Activated T-cell treated with anti-CD3 and anti-CD28 coated beads, Interleukin-2, amount 50 U/mL, for 72 hours (primary cell): ENCODE measurements at regions not wholly inside any gene's neighbourhood (a gene's known extent, or its start where the extent isn't known, plus 50 kb on each side); places are given as distances from the start of the nearest gene placed in this dataset.

Source experiments
- ATAC-seq, 2 donors: fragments of 150-1000 bp; cut with Tn5 transposase; replicated peaks in 1 of 2; 2 replicates each; pipeline ENCODE4 v1.10.0; 2021; ENCODE audit warnings: moderate library complexity in 2 of 2, mild to moderate bottlenecking in 1 of 2
- DNase-seq, 2 donors: peaks; one replicate each; pipeline ENCODE4 v3.0.0; 2021 to 2022; ENCODE audit warnings: mixed read lengths in 1 of 2
- H3K27ac Mint-ChIP-seq: one replicate; pipeline ENCODE4 v1.8.0; 2022; ENCODE audit warnings: mild to moderate bottlenecking, moderate library complexity, mixed read lengths
- H3K27me3 Mint-ChIP-seq: one replicate; pipeline ENCODE4 v1.8.0; 2022; ENCODE audit warnings: low read depth, mixed read lengths
- H3K36me3 Mint-ChIP-seq, 2 donors: one replicate each; pipeline ENCODE4 v1.8.0; 2022; ENCODE audit warnings: mixed read lengths in 2 of 2, mild to moderate bottlenecking in 1 of 2; ENCODE audit not compliant: insufficient read depth in 2 of 2
- H3K4me1 Mint-ChIP-seq: one replicate; pipeline ENCODE4 v1.8.0; 2022; ENCODE audit warnings: low read depth, mixed read lengths
- H3K4me3 Mint-ChIP-seq, 2 donors: one replicate each; pipeline ENCODE4 v1.8.0; 2022; ENCODE audit warnings: mild to moderate bottlenecking in 2 of 2, mixed read lengths in 2 of 2, moderate library complexity in 2 of 2
- H3K9me3 Mint-ChIP-seq, 2 donors: one replicate each; pipeline ENCODE4 v1.8.0; 2022; ENCODE audit warnings: mixed read lengths in 2 of 2

- Mint-ChIP-seq H3K4me3 (no peak overlapping the region), H3K36me3 (no peaks in the 10 kb centered on the region), H3K27ac (no peak overlapping the region), H3K9me3 (no peaks in the 10 kb centered on the region), H3K27me3 (no peaks in the 10 kb centered on the region), H3K4me1 (no peaks in the 10 kb centered on the region)
- ATAC-seq (no peak), DNase-seq (no peak)
Observed at GRCh38 chr11:82146789-82147188, 586.9 kb downstream of the FAM181B start.

- Mint-ChIP-seq H3K36me3 (no peaks in the 10 kb centered on the region), H3K27me3 (peaks cover 6% of the 10 kb centered on the region), H3K9me3 (no peaks in the 10 kb centered on the region)
Observed at GRCh38 chr11:82118946-82119345, 614.7 kb downstream of the FAM181B start.

GRCh38 chr11:82117362-82117761, 616.3 kb downstream of the FAM181B start:
- Mint-ChIP-seq H3K27ac (no peak overlapping the region), H3K4me1 (no peaks in the 10 kb centered on the region), H3K9me3 (no peaks in the 10 kb centered on the region), H3K27me3 (peaks cover 6% of the 10 kb centered on the region), H3K36me3 (no peaks in the 10 kb centered on the region), H3K4me3 (no peak overlapping the region)
- ATAC-seq: no peak
- DNase-seq: no peak

More at GRCh38 chr11:82118946-82119345, 614.7 kb downstream of the FAM181B start:
- ATAC-seq: no peak
- Mint-ChIP-seq H3K4me3 (no peak overlapping the region), H3K27ac (no peak overlapping the region), H3K4me1 (no peaks in the 10 kb centered on the region)
- DNase-seq: no peak

GRCh38 chr11:82105331-82105998, 628.2 kb downstream of the FAM181B start:
- no peaks in the 10 kb centered on the region for H3K4me1 Mint-ChIP-seq
- no peak overlapping the region for H3K4me3 Mint-ChIP-seq
- DNase-seq (no peak), ATAC-seq (no peak)
- H3K36me3 Mint-ChIP-seq: peaks cover 0 to 4% of the 10 kb centered on the region in 2 donors
- H3K9me3 Mint-ChIP-seq: no peaks in the 10 kb centered on the region
- H3K27me3 Mint-ChIP-seq: no peaks in the 10 kb centered on the region
- no peak overlapping the region for H3K27ac Mint-ChIP-seq

- ATAC-seq: no peak
- peaks cover 0 to 4% of the 10 kb centered on the region in 2 donors for H3K9me3 Mint-ChIP-seq
- H3K4me1 Mint-ChIP-seq: no peaks in the 10 kb centered on the region
- DNase-seq: no peak
- H3K36me3 Mint-ChIP-seq: no peaks in the 10 kb centered on the region
- peaks cover 7% of the 10 kb centered on the region for H3K27me3 Mint-ChIP-seq
- no peak overlapping the region for H3K27ac Mint-ChIP-seq
- no peak overlapping the region for H3K4me3 Mint-ChIP-seq
Observed at GRCh38 chr11:82092904-82093303, 640.8 kb downstream of the FAM181B start.

- no peak for ATAC-seq
- Mint-ChIP-seq H3K27ac (no peak overlapping the region), H3K36me3 (no peaks in the 10 kb centered on the region)
Observed at GRCh38 chr11:82089426-82089825, 644.2 kb downstream of the FAM181B start.

GRCh38 chr11:82085493-82085892, 648.2 kb downstream of the FAM181B start:
- Mint-ChIP-seq H3K27me3 (no peaks in the 10 kb centered on the region), H3K9me3 (no peaks in the 10 kb centered on the region), H3K36me3 (no peaks in the 10 kb centered on the region), H3K27ac (no peak overlapping the region), H3K4me1 (no peaks in the 10 kb centered on the region), H3K4me3 (no peak overlapping the region)
- ATAC-seq (no peak), DNase-seq (no peak)

More at GRCh38 chr11:82089426-82089825, 644.2 kb downstream of the FAM181B start:
- Mint-ChIP-seq H3K27me3 (no peaks in the 10 kb centered on the region), H3K9me3 (no peaks in the 10 kb centered on the region), H3K4me3 (no peak overlapping the region), H3K4me1 (no peaks in the 10 kb centered on the region)
- no peak for DNase-seq

GRCh38 chr11:82082976-82083375, 650.7 kb downstream of the FAM181B start:
- DNase-seq: no peak
- H3K27ac Mint-ChIP-seq: no peak overlapping the region

GRCh38 chr11:82080160-82080559, 653.5 kb downstream of the FAM181B start:
- Mint-ChIP-seq H3K9me3 (no peaks in the 10 kb centered on the region), H3K4me3 (no peak overlapping the region), H3K27ac (no peak overlapping the region), H3K4me1 (no peaks in the 10 kb centered on the region), H3K36me3 (no peaks in the 10 kb centered on the region), H3K27me3 (no peaks in the 10 kb centered on the region)
- no peak for ATAC-seq
- no peak for DNase-seq

More at GRCh38 chr11:82082976-82083375, 650.7 kb downstream of the FAM181B start:
- no peaks in the 10 kb centered on the region for H3K9me3 Mint-ChIP-seq
- H3K4me1 Mint-ChIP-seq: no peaks in the 10 kb centered on the region
- no peak overlapping the region for H3K4me3 Mint-ChIP-seq
- H3K36me3 Mint-ChIP-seq: no peaks in the 10 kb centered on the region
- no peaks in the 10 kb centered on the region for H3K27me3 Mint-ChIP-seq
- ATAC-seq: no peak

- no peak overlapping the region for H3K27ac Mint-ChIP-seq
- H3K9me3 Mint-ChIP-seq: no peaks in the 10 kb centered on the region
- H3K4me3 Mint-ChIP-seq: no peak overlapping the region
- no peaks in the 10 kb centered on the region for H3K4me1 Mint-ChIP-seq
- no peaks in the 10 kb centered on the region for H3K36me3 Mint-ChIP-seq
- H3K27me3 Mint-ChIP-seq: no peaks in the 10 kb centered on the region
- DNase-seq (no peak), ATAC-seq (no peak)
Observed at GRCh38 chr11:82076126-82076525, 657.5 kb downstream of the FAM181B start.

GRCh38 chr11:82059505-82059904, 674.2 kb downstream of the FAM181B start:
- no peaks in the 10 kb centered on the region for H3K9me3 Mint-ChIP-seq
- no peaks in the 10 kb centered on the region for H3K36me3 Mint-ChIP-seq
- DNase-seq (no peak), ATAC-seq (no peak)
- no peaks in the 10 kb centered on the region for H3K4me1 Mint-ChIP-seq
- H3K4me3 Mint-ChIP-seq: no peak overlapping the region
- H3K27ac Mint-ChIP-seq: no peak overlapping the region
- H3K27me3 Mint-ChIP-seq: peaks cover 11% of the 10 kb centered on the region

GRCh38 chr11:82056450-82056849, 677.2 kb downstream of the FAM181B start:
- DNase-seq (no peak), ATAC-seq (no peak)
- Mint-ChIP-seq H3K36me3 (no peaks in the 10 kb centered on the region), H3K9me3 (no peaks in the 10 kb centered on the region), H3K27ac (no peak overlapping the region), H3K4me1 (no peaks in the 10 kb centered on the region), H3K4me3 (no peak overlapping the region), H3K27me3 (peaks cover 11% of the 10 kb centered on the region)

GRCh38 chr11:82049199-82049598, 684.5 kb downstream of the FAM181B start:
- Mint-ChIP-seq H3K36me3 (peaks cover 3 to 8% of the 10 kb centered on the region in 2 donors), H3K4me3 (no peak overlapping the region), H3K27ac (no peak overlapping the region), H3K27me3 (no peaks in the 10 kb centered on the region), H3K4me1 (no peaks in the 10 kb centered on the region), H3K9me3 (peaks cover 9% of the 10 kb centered on the region in 2 donors)
- DNase-seq (no peak), ATAC-seq (no peak)

GRCh38 chr11:82047200-82047599, 686.5 kb downstream of the FAM181B start:
- no peak overlapping the region for H3K27ac Mint-ChIP-seq
- DNase-seq (no peak), ATAC-seq (no peak)
- no peak overlapping the region for H3K4me3 Mint-ChIP-seq
- peaks cover 3 to 8% of the 10 kb centered on the region in 2 donors for H3K36me3 Mint-ChIP-seq
- H3K4me1 Mint-ChIP-seq: no peaks in the 10 kb centered on the region
- H3K9me3 Mint-ChIP-seq: peaks cover 9% of the 10 kb centered on the region in 2 donors
- H3K27me3 Mint-ChIP-seq: no peaks in the 10 kb centered on the region
